Activated CD4-positive, alpha-beta T cell treated with anti-CD3 and anti-CD28 coated beads for 1 hour (primary cell): ENCODE measurements at regions not wholly inside any gene's neighbourhood (a gene's known extent, or its start where the extent isn't known, plus 50 kb on each side); places are given as distances from the start of the nearest gene placed in this dataset.
"Not testable (repeated sequence)": the region's sequence is repeated elsewhere in the genome, so short reads cannot be mapped to it uniquely, and the experiment has no call there.

Source experiments
- DNase-seq: peaks from one replicate; pipeline ENCODE4 v3.0.0-alpha.2; 2020

- no peak for DNase-seq
Observed at GRCh38 chr1:204782118-204782700, 88.5 kb upstream of the NFASC start.

GRCh38 chr1:204785023-204785422 lies 85.6 kb upstream of the NFASC start:
- DNase-seq: not testable (repeated sequence)

DNA sequence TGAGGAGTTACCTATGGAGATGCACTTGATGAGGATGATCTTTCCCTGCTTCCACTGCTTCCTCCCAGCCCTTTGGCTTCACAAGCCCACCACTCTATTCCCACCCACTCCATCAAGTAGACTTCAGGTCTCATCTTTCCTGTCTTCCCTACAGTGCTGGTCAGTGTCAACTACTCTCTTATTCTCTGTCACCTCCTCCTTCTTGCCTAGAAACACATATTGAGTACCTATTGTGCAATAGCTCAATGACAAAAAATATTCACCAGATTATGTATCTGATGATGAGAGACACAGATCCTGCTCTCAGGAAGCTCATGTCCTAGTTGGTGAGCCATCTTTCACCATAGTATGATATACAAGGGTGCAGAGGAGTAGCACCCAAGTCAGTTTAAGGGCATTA lies 82.2 kb upstream of the NFASC start:
- DNase-seq: no peak

- DNase-seq: peak; percentile 67
Observed at GRCh38 chr1:204791453-204792353, 79.0 kb upstream of the NFASC start.

GRCh38 chr1:204792354-204792692 lies 78.3 kb upstream of the NFASC start:
- DNase-seq: no peak

DNA sequence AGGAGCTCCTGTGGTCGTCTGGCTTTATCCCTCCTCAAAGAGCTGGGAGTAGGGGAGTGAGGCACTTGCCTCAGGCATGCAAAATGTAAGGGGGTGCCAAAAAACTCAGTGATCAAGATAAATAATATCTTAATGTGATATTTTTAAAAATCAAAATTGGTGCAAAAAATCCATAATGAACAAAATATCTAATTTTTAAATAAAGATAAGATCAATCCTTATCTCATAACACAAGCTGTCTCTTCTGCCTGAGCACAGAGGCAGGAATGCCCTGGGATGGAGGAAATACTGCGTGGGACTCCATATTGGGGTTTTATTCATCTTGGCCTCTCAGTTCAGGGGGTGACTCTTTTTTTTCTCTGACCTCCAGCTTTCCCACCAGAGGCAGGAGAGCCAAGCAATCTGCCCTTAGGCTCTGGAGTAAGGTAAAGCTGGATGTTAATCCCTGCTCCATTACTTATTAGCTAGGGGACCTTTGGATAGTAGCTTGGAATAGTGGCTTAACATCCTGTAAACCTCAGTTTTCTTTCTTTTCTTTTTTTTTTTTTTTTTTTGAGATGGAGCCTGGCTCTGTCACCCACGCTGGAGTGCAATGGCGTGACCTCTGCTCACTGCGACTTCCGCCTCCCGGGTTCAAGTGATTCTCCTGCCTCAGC lies 77.3 kb upstream of the NFASC start:
- DNase-seq: no peak

- DNase-seq: not testable (repeated sequence)
Observed at GRCh38 chr1:204796886-204797285, 73.8 kb upstream of the NFASC start.

DNA sequence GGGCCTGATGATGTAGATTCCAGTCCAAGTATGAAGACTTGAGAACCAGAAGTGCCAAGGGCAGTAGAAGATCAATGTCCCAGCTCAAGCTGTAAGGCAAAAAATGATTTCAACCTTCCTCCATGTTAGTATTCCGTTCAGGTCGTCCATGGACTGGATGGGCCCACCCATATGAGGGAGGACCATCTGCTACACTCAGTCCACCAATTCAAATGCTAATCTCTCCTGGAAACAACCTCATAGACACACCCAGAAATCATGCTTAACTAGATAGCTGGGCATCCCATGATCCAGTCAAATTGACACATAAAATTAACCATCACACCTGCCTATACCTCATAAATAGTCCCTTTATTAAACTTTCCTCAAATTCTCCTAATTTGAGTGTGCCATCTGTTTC lies 73.3 kb upstream of the NFASC start:
- no peak for DNase-seq

GRCh38 chr1:204799630-204800029 lies 71.0 kb upstream of the NFASC start:
- DNase-seq: no peak

DNA sequence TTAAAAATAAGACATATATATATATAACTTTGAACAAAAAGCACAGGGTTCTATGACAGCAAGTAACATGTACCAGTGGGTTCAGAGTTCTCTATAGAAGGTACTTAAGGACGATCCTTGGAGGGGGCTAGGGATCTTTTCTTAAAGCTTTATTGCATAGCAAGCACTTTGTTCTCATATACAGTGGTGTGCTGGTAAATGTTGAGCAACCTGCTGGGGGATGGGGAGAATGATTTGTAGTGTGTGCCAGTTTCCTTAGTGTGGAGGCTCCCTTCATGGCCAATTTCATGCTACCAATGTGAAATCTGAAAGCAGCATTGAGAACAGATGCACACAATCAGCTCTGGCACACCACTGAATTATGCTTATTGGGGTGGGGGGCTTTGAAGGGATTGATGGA lies 69.5 kb upstream of the NFASC start:
- DNase-seq: no peak

- no peak for DNase-seq
Observed at GRCh38 chr1:204802401-204803175, 68.1 kb upstream of the NFASC start.

GRCh38 chr1:204803607-204804006 lies 67.1 kb upstream of the NFASC start:
- DNase-seq: no peak

- DNase-seq: peak; percentile 71
Observed at GRCh38 chr1:204806943-204807687, 63.5 kb upstream of the NFASC start.

DNA sequence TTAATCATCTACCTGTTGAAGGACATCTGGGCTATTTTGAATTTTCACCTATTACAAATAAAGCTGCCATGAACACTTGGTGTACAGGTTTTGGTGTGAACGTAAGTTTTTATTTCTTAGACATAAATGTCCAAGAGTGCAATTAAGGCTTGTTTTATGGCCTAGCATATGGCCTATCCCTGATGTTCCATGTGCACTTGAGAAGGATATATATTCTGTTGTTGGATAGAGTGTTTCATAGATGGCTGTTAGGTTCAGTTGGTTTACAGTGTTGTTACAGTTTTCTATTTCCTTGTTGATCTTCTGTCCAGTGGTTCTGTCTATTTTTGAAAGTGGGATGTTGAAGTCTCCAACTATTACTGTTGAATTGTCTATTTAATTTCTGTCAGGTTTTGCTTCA lies 61.2 kb upstream of the NFASC start:
- no peak for DNase-seq

DNA sequence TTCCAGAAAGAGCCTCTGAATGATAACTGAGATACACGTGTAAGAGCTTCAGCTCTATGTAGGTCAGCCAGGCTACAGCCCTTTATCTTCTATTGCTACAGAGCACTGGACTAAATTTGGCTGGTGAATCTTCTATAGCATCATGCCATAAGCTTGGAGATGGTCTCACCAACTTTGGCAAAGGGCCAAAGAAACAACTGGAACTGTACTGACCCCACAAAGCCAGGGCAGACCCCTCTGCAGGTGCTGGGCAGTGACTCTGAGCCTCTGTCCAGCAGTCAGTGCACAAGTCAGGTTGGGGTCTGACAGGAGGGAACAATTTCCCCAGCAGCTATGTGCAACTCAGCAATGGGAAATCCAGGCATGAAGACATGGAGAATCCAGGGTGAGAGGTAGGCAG lies 57.8 kb upstream of the NFASC start:
- no peak for DNase-seq

DNA sequence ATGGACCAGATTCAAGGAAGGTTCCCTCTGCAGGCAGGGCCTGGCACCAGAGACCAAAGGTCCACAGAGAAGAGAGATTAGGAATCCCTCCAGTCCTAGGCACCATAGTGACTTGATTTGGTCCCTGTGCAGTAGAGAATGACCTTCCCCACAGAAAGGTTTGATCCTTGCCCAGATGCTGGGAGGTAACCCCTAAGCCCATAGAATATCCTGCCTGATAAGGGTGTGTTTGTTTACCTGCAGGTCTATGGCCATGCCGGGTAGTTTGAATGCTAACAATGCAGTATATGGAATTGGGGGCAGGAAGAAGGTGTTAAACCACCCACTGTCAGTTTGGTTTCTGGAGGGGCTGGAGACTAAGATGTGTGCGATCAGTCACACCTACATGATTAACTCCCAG lies 57.1 kb upstream of the NFASC start:
- DNase-seq: no peak

DNA sequence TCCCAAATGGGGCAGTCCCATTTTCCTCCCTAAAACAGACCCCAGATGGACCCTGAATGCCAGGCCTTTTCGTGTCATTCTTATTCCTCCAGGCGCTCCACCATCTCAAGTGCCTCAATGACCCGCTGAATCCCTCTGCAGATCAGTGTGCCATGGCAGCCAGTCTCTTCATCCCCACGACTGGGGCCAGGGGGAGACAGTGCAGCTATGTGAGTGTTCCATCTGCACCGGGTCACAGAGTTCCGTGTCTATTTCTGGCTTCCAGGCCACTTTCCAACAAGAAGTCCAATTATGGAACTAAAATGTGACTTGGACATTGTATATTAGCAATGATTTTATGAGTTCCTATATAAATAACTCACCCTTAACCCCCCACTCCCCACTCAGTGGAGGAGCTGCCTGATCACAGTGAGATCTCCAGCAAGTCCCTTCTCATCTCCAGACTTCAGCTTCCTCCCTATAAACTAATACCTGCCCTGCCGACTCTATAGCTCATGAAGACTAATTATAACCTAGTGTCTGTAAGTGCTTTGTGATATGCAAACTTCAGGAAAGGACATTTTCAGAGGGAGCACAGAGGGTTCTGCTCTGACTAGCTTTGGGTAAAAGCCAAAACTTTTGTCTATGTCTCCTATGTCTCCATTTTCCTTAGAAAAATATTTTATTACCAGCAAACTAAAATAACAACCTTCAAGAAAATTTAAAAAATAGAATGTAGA lies 56.3 kb upstream of the NFASC start:
- no peak for DNase-seq

- DNase-seq: no peak
Observed at GRCh38 chr1:204817341-204817740, 53.3 kb upstream of the NFASC start.

GRCh38 chr1:204818998-204819397 lies 51.7 kb upstream of the NFASC start:
- DNase-seq: no peak

- DNase-seq: no peak
Observed at GRCh38 chr1:204819495-204819894, 51.2 kb upstream of the NFASC start.
